CD4-positive, alpha-beta T cell (primary cell): ENCODE measurements at regions not wholly inside any gene's neighbourhood (a gene's known extent, or its start where the extent isn't known, plus 50 kb on each side); places are given as distances from the start of the nearest gene placed in this dataset.
A peak's percentile ranks its signal among the peaks of the same experiment; 100 is the strongest.

ENCODE experiments used
- ATAC-seq: fragments of 200-7000 bp; cut with Tn5 transposase; one replicate; pipeline ENCODE4 v1.10.0; 2022; ENCODE audit warnings: mild to moderate bottlenecking; ENCODE audit not compliant: poor library complexity
- CTCF ChIA-PET: fragments of 350-600 bp; sonication (Branson Sonifier 250); formaldehyde crosslinking; loops from one replicate; lab custom pipeline; 2021; ENCODE audit warnings: antibody characterized with exemption, inconsistent platforms; lab: Charles Lee
- POLR2A ChIA-PET: fragments of 350-600 bp; sonication (Branson Sonifier 250); formaldehyde crosslinking; loops from one replicate; lab custom pipeline; 2021; ENCODE audit warnings: antibody characterized with exemption, inconsistent platforms; lab: Charles Lee
- DNase-seq, 14 experiments: peaks; one replicate each; pipeline ENCODE4 v3.0.0-alpha.2; 2013 to 2020; ENCODE audit warnings: mixed read lengths in 2 of 14
- H3K27ac ChIP-seq, 2 donors: one replicate each; pipeline versions ENCODE4 v1.5.1 to v1.7.0; 2013; ENCODE audit warnings: low read length in 2 of 2, low read depth in 1 of 2, mild to moderate bottlenecking in 1 of 2
- H3K27me3 ChIP-seq, 2 experiments: 1 replicate in 1 of 2; 2 replicates in 1 of 2; pipeline versions ENCODE4 v1.6.1 to v1.7.0; 2013; ENCODE audit warnings: low read length in 2 of 2, control low read depth in 1 of 2, mild to moderate bottlenecking in 1 of 2, moderate library complexity in 1 of 2; ENCODE audit not compliant: insufficient read depth in 2 of 2, control insufficient read depth in 1 of 2
- H3K36me3 ChIP-seq: one replicate; pipeline ENCODE4 v1.6.1; 2013; ENCODE audit warnings: low read length, control low read depth; ENCODE audit not compliant: insufficient read depth
- H3K4me1 ChIP-seq: one replicate; pipeline ENCODE4 v1.6.1; 2013; ENCODE audit warnings: low read length, control low read depth; ENCODE audit not compliant: insufficient read depth
- H3K4me3 ChIP-seq: one replicate; pipeline ENCODE4 v1.5.1; 2013; ENCODE audit warnings: mild to moderate bottlenecking, low read length, moderate library complexity
- H3K9me3 ChIP-seq, 2 experiments: 1 replicate in 1 of 2; 2 replicates in 1 of 2; pipeline versions ENCODE4 v1.6.1 to v1.7.0; 2013; ENCODE audit warnings: low read length in 2 of 2, mild to moderate bottlenecking in 2 of 2, control low read depth in 1 of 2, moderate library complexity in 1 of 2; ENCODE audit not compliant: control insufficient read depth in 1 of 2, insufficient read depth in 1 of 2
- H3K27ac Mint-ChIP-seq: one replicate; pipeline ENCODE4 v1.8.0; 2020; ENCODE audit warnings: mixed read lengths
- H3K27me3 Mint-ChIP-seq: one replicate; pipeline ENCODE4 v1.8.0; 2021; ENCODE audit warnings: mixed read lengths
- H3K36me3 Mint-ChIP-seq: one replicate; pipeline ENCODE4 v1.8.0; 2021; ENCODE audit warnings: low read depth, mixed read lengths
- H3K4me1 Mint-ChIP-seq: one replicate; pipeline ENCODE4 v1.8.0; 2021; ENCODE audit warnings: low read depth, mixed read lengths
- H3K4me3 Mint-ChIP-seq: one replicate; pipeline ENCODE4 v1.8.0; 2020; ENCODE audit warnings: mild to moderate bottlenecking, mixed read lengths
- H3K9me3 Mint-ChIP-seq: one replicate; pipeline ENCODE4 v1.8.0; 2020; ENCODE audit warnings: mixed read lengths
- intact Hi-C, 2 experiments: fragments of 100-400 bp; cut with DNase I in 1 of 2; cut with micrococcal nuclease in 1 of 2; formaldehyde crosslinking; loops; one replicate each; pipeline versions ENCODE4 v1.15.1 to v1.9.0; 2023 to 2025; cut with DNase I, micrococcal nuclease
- TF ChIP-seq, protein P1 (sequence below): fragments of 200-600 bp; IDR thresholded peaks from one replicate; pipeline ENCODE4 v1.8.0; 2022; ENCODE audit warnings: antibody characterized with exemption, mild to moderate bottlenecking

DNA sequence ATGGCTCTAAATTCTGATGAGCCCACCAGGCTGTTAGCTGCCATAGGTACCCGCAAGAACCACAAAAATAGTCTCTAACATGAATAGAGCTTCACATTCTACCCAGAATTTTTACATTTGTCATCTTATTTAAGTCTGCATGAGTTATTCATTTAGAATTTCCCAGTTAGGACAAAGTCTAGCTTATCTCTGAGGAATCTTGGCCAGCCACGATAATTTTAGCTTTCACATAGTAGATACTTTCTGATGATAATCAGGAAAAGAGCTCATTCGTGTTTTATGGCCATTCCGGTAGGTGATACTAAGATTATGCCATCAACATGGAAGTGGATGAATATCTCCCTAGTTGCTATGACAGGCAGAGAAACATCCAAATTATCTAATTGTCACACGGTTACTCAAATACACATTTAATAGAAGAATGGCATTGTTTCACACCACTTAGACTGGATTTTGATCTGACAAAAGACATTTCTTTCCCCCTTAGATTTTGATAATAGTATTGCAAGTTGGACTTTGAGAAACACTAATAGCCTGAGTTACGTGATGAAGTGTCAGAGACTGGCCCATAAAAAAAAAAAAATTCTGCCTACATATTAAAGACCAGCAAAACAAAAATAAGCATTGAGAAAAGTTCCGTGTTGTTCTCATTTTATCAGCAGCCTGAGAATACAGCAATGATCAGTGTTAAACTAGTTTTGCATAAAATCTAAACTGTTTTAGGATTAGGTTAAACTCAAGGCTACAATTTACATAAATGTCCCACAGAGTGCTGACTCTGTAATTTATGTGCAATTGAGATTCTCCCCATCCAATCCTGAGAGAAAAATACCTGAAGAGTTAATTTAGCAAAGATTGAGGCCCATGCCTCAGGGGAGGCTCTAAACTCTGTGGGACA lies 397.5 kb upstream of the ARID1B start:
- Histone ChIP-seq H3K9me3 (no peaks in the 10 kb centered on the region), H3K4me3 (no peak overlapping the region), H3K36me3 (no peaks in the 10 kb centered on the region), H3K27ac (no peak overlapping the region), H3K4me1 (peaks cover 2% of the 10 kb centered on the region), H3K27me3 (no peaks in the 10 kb centered on the region)
- TF ChIP-seq, protein P1, sequence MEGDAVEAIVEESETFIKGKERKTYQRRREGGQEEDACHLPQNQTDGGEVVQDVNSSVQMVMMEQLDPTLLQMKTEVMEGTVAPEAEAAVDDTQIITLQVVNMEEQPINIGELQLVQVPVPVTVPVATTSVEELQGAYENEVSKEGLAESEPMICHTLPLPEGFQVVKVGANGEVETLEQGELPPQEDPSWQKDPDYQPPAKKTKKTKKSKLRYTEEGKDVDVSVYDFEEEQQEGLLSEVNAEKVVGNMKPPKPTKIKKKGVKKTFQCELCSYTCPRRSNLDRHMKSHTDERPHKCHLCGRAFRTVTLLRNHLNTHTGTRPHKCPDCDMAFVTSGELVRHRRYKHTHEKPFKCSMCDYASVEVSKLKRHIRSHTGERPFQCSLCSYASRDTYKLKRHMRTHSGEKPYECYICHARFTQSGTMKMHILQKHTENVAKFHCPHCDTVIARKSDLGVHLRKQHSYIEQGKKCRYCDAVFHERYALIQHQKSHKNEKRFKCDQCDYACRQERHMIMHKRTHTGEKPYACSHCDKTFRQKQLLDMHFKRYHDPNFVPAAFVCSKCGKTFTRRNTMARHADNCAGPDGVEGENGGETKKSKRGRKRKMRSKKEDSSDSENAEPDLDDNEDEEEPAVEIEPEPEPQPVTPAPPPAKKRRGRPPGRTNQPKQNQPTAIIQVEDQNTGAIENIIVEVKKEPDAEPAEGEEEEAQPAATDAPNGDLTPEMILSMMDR: no peak
- ChIA-PET CTCF (interaction anchor here (0.8 kb wide), 1 partner anchor 35 kb away, joined by 3 read pairs; no protein-coding TSS in a partner anchor), POLR2A (interaction anchor here (0.8 to 1.2 kb wide), 2 partner anchors 16 to 306 kb away, joined by 3 to 4 read pairs; no protein-coding TSS in a partner anchor)
- ATAC-seq: no peak
- Mint-ChIP-seq H3K9me3 (no peaks in the 10 kb centered on the region), H3K27me3 (no peaks in the 10 kb centered on the region), H3K27ac (no peak overlapping the region), H3K4me1 (peaks cover 14% of the 10 kb centered on the region), H3K36me3 (no peaks in the 10 kb centered on the region), H3K4me3 (no peak overlapping the region)
- no peak for DNase-seq
- intact Hi-C loops: loop anchor here in 1 of 2 experiments (5.0 to 10.0 kb wide), 4 partner anchors 183 to 895 kb away; no protein-coding TSS in a partner anchor

DNA sequence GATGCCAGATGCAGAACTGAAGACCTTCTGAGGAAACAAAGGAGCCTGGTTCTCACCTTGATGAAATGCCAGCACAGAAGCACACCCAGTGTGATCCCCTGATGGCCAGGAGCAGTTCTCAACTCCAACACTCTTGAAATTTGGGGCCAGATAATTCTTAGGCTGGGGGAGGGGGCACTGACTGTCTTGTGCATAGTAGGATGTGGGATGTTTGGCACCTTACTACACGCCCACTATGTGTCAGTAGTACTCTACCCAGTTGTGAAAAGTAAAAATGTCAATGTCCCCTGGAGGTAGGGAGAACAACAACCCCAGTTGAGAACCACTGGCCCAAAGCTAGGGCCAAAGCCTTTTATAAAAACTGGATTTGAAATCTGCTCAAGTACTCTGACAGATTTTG lies 398.3 kb upstream of the ARID1B start:
- Mint-ChIP-seq H3K4me1 (peaks cover 14% of the 10 kb centered on the region), H3K27me3 (no peaks in the 10 kb centered on the region)
- ATAC-seq: peak; percentile 79

DNA sequence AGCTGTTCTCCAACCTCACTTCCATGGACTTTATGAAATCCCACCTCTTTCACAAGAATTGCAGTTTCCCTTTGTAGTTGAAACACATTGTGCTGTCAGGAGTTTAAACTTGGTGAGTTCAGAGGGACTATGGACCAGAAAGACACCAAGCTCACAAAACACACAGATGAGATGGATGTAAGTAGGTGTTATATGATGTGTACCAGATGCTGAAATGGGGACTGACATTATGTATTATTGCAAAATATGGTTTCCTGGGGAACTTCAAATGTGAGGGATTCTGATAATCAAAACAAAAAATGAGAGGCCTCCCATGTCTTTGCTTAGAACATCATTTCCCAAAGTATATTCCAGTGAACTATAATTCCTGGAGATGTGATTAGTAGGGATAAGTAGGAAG lies 401.1 kb upstream of the ARID1B start:
- Histone ChIP-seq H3K36me3 (no peaks in the 10 kb centered on the region), H3K27me3 (no peaks in the 10 kb centered on the region), H3K4me3 (no peak overlapping the region), H3K9me3 (no peaks in the 10 kb centered on the region), H3K4me1 (peaks cover 2% of the 10 kb centered on the region), H3K27ac (no peak overlapping the region)
- POLR2A ChIA-PET: no interaction called here
- no peak for ATAC-seq
- Mint-ChIP-seq H3K4me1 (peaks cover 9% of the 10 kb centered on the region), H3K27me3 (no peaks in the 10 kb centered on the region), H3K36me3 (no peaks in the 10 kb centered on the region), H3K4me3 (no peak overlapping the region), H3K9me3 (no peaks in the 10 kb centered on the region), H3K27ac (no peak overlapping the region)
- DNase-seq: no peak
- TF ChIP-seq, protein P1: no peak
- CTCF ChIA-PET: no interaction called here
- intact Hi-C loops: loop anchor here in 1 of 2 experiments (5.0 kb wide), 1 partner anchor 811 kb away; no protein-coding TSS in a partner anchor

More for the DNA sequence above, 398.3 kb upstream of the ARID1B start:
- H3K36me3 Mint-ChIP-seq: no peaks in the 10 kb centered on the region
- no peaks in the 10 kb centered on the region for H3K27me3 ChIP-seq
- H3K4me3 ChIP-seq: no peak overlapping the region
- H3K9me3 Mint-ChIP-seq: no peaks in the 10 kb centered on the region
- peak in 4 of 14 experiments; percentile 21 to 61 (median 48) for DNase-seq
- intact Hi-C loops: loop anchor here in 1 of 2 experiments (5.0 kb wide), 1 partner anchor 808 kb away; no protein-coding TSS in a partner anchor
- H3K27ac ChIP-seq: no peak overlapping the region
- H3K9me3 ChIP-seq: no peaks in the 10 kb centered on the region
- CTCF ChIA-PET: interaction anchor here (0.8 kb wide), 1 partner anchor 36 kb away, joined by 3 read pairs; no protein-coding TSS in a partner anchor
- H3K27ac Mint-ChIP-seq: no peak overlapping the region
- POLR2A ChIA-PET: interaction anchor here (0.8 to 1.2 kb wide), 2 partner anchors 16 to 307 kb away, joined by 3 to 4 read pairs; no protein-coding TSS in a partner anchor
- TF ChIP-seq, protein P1: peak; percentile 50
- H3K4me1 ChIP-seq: peaks cover 2% of the 10 kb centered on the region
- no peak overlapping the region for H3K4me3 Mint-ChIP-seq
- no peaks in the 10 kb centered on the region for H3K36me3 ChIP-seq
